Endothelial cell (in vitro differentiated cells): ENCODE measurements at regions not wholly inside any gene's neighbourhood (a gene's known extent, or its start where the extent isn't known, plus 50 kb on each side); places are given as distances from the start of the nearest gene placed in this dataset.

ENCODE experiments used
- DNase-seq: peaks from one replicate; pipeline ENCODE4 v3.0.0; 2021; ENCODE audit warnings: low spot score
- H3K27ac Mint-ChIP-seq: one replicate; pipeline ENCODE4 v1.8.0; 2021; ENCODE audit warnings: mixed read lengths, inconsistent platforms; ENCODE audit not compliant: unreplicated experiment
- H3K27me3 Mint-ChIP-seq: one replicate; pipeline ENCODE4 v1.8.0; 2021; ENCODE audit warnings: mild to moderate bottlenecking, moderate library complexity, mixed read lengths, inconsistent platforms; ENCODE audit not compliant: unreplicated experiment
- H3K36me3 Mint-ChIP-seq: one replicate; pipeline ENCODE4 v1.8.0; 2021; ENCODE audit warnings: mild to moderate bottlenecking, low read depth, mixed read lengths, inconsistent platforms; ENCODE audit not compliant: unreplicated experiment
- H3K4me1 Mint-ChIP-seq: one replicate; pipeline ENCODE4 v1.8.0; 2021; ENCODE audit warnings: mild to moderate bottlenecking, mixed read lengths, inconsistent platforms; ENCODE audit not compliant: unreplicated experiment
- H3K4me3 Mint-ChIP-seq: one replicate; pipeline ENCODE4 v1.8.0; 2021; ENCODE audit warnings: mild to moderate bottlenecking, mixed read lengths, inconsistent platforms; ENCODE audit not compliant: unreplicated experiment
- H3K9me3 Mint-ChIP-seq: one replicate; pipeline ENCODE4 v1.8.0; 2021; ENCODE audit warnings: mixed read lengths, inconsistent platforms; ENCODE audit not compliant: unreplicated experiment
- CTCF ChIP-seq: fragments of 200-600 bp; sonication (generic); IDR thresholded peaks from one replicate; pipeline ENCODE4 v1.5.0; 2021; ENCODE audit warnings: antibody characterized with exemption; ENCODE audit not compliant: unreplicated experiment

GRCh38 chr13:68254151-68254550 is 1024.0 kb upstream of the PCDH9 start:
- Mint-ChIP-seq H3K27me3 (no peaks in the 10 kb centered on the region), H3K36me3 (no peaks in the 10 kb centered on the region), H3K4me3 (no peak overlapping the region), H3K27ac (no peak overlapping the region), H3K4me1 (no peaks in the 10 kb centered on the region), H3K9me3 (no peaks in the 10 kb centered on the region)
- DNase-seq, result no peak
- no peak for TF ChIP-seq CTCF

- no peaks in the 10 kb centered on the region for H3K4me1 Mint-ChIP-seq
- H3K27me3 Mint-ChIP-seq, result no peaks in the 10 kb centered on the region
- TF ChIP-seq CTCF, result no peak
- H3K27ac Mint-ChIP-seq, result no peak overlapping the region
- H3K9me3 Mint-ChIP-seq, result no peaks in the 10 kb centered on the region
- H3K36me3 Mint-ChIP-seq, result no peaks in the 10 kb centered on the region
- DNase-seq, result no peak
- H3K4me3 Mint-ChIP-seq, result no peak overlapping the region
Observed at GRCh38 chr13:68234274-68234673, 1004.1 kb upstream of the PCDH9 start.

GRCh38 chr13:68232351-68233130 is 1002.4 kb upstream of the PCDH9 start:
- H3K9me3 Mint-ChIP-seq, result no peaks in the 10 kb centered on the region
- no peaks in the 10 kb centered on the region for H3K4me1 Mint-ChIP-seq
- no peak overlapping the region for H3K4me3 Mint-ChIP-seq
- no peaks in the 10 kb centered on the region for H3K27me3 Mint-ChIP-seq
- H3K27ac Mint-ChIP-seq, result no peak overlapping the region
- DNase-seq, result no peak
- H3K36me3 Mint-ChIP-seq, result no peaks in the 10 kb centered on the region
- no peak for TF ChIP-seq CTCF

- H3K4me3 Mint-ChIP-seq, result no peak overlapping the region
- TF ChIP-seq CTCF, result no peak
- peaks cover 9% of the 10 kb centered on the region for H3K4me1 Mint-ChIP-seq
- no peaks in the 10 kb centered on the region for H3K36me3 Mint-ChIP-seq
- no peaks in the 10 kb centered on the region for H3K9me3 Mint-ChIP-seq
- H3K27ac Mint-ChIP-seq, result no peak overlapping the region
- no peaks in the 10 kb centered on the region for H3K27me3 Mint-ChIP-seq
- no peak for DNase-seq
Observed at GRCh38 chr13:68214691-68215415, 984.7 kb upstream of the PCDH9 start.

- no peak for DNase-seq
- H3K27me3 Mint-ChIP-seq, result no peaks in the 10 kb centered on the region
- H3K4me1 Mint-ChIP-seq, result peaks cover 4% of the 10 kb centered on the region
- H3K27ac Mint-ChIP-seq, result no peak overlapping the region
- H3K4me3 Mint-ChIP-seq, result no peak overlapping the region
- no peak for TF ChIP-seq CTCF
- H3K36me3 Mint-ChIP-seq, result no peaks in the 10 kb centered on the region
- H3K9me3 Mint-ChIP-seq, result no peaks in the 10 kb centered on the region
Observed at GRCh38 chr13:68199271-68199670, 969.1 kb upstream of the PCDH9 start.
